Choroid plexus epithelial cell (primary cell): ENCODE measurements at regions not wholly inside any gene's neighbourhood (a gene's known extent, or its start where the extent isn't known, plus 50 kb on each side); places are given as distances from the start of the nearest gene placed in this dataset.

Source experiments
- DNase-seq: peaks from one replicate; pipeline ENCODE4 v3.0.0-alpha.2; 2010; ENCODE audit warnings: low read depth
- H3K4me3 ChIP-seq: 2 replicates; pipeline ENCODE4 v1.5.1; 2011; ENCODE audit warnings: low read depth, mild to moderate bottlenecking, control low read depth, low read length, moderate library complexity
- TF ChIP-seq, protein P1 (sequence below): conservative IDR thresholded peaks from 2 replicates; pipeline ENCODE4 v1.5.1; 2011; ENCODE audit warnings: low read depth, mild to moderate bottlenecking, control low read depth, inconsistent platforms, low read length, moderate library complexity

DNA sequence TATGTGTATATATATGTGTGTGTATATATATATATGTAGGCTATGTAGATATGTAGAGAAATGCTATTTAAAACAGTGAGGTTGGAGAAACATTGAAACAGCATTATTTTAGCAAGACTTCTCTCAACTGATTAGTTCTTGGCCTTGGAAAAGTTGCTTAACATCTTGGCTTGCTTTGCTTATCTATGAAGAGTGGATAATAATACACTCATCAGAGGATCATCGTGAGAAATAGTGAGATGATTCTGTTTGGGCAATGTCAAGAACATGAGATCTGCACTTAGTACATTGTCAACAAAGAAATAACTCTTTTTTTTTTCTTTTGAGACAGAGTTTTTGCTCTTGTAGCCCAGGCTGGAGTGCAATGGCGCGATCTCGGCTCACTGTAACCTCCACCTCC lies 128.3 kb downstream of the KLF5 start:
- H3K4me3 ChIP-seq, result no peak overlapping the region
- TF ChIP-seq, protein P1, sequence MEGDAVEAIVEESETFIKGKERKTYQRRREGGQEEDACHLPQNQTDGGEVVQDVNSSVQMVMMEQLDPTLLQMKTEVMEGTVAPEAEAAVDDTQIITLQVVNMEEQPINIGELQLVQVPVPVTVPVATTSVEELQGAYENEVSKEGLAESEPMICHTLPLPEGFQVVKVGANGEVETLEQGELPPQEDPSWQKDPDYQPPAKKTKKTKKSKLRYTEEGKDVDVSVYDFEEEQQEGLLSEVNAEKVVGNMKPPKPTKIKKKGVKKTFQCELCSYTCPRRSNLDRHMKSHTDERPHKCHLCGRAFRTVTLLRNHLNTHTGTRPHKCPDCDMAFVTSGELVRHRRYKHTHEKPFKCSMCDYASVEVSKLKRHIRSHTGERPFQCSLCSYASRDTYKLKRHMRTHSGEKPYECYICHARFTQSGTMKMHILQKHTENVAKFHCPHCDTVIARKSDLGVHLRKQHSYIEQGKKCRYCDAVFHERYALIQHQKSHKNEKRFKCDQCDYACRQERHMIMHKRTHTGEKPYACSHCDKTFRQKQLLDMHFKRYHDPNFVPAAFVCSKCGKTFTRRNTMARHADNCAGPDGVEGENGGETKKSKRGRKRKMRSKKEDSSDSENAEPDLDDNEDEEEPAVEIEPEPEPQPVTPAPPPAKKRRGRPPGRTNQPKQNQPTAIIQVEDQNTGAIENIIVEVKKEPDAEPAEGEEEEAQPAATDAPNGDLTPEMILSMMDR, result no peak
- DNase-seq, result no peak

DNA sequence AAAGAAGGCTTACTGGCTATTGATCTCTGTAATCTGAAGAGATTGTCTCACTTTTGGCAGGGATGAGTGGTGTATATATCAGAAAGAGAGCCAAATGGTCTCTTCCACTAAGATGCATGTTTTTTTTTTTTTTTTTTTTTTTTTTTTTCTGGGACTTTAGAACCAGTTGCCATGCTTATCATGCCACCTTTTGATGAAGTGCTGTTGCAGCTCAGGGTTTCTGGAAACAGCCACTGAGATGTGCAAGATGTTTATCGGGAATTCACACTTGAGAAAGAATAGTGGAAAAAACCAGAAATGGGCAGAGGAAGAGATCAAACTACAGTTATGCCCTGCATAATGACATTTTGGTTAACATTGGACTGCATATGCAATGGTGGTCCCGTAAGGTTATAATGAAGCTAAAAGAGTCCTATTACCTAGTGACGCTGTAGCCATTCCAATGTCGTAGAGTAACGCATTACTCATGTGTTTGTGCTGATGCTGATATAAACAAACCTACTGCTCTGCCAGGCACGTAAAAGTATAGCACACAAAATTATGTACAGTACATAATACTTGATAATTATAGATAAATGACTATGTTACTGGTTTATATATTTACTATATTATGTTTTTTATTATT lies 121.0 kb downstream of the KLF5 start:
- H3K4me3 ChIP-seq, result no peak overlapping the region
- TF ChIP-seq, protein P1, result no peak
- DNase-seq, result peak; percentile 48

DNA sequence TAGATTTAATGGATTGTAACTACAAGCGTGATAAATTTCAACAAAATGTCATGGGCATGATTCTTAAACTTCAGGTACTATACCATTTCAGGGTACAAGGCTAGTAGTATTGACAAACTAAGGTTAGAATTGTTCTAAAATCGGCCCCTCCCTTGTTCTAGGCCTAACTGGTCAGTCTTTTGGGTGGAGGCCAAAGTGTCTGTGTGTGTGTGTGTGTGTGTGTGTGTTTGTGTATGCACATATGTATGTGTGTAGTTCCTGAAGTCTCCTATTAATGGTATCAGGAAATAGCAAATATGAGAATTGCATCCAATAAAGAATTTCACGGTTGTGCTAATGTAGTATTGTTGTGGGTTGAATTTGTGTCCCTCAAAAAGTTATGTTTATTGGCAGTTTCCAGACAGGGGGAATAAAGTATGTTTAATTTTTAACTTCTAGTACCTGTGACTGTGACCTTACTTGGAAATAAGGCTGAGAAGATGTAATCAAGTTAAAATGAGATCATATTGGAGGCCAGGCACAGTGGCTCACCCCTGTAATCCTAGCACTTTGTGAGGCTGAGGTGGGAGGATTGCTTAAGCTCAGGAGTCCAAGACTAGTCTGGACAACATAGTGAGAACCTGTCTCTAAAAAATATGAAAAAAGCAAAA lies 119.2 kb downstream of the KLF5 start:
- TF ChIP-seq, protein P1, result no peak
- DNase-seq, result no peak
- no peak overlapping the region for H3K4me3 ChIP-seq

DNA sequence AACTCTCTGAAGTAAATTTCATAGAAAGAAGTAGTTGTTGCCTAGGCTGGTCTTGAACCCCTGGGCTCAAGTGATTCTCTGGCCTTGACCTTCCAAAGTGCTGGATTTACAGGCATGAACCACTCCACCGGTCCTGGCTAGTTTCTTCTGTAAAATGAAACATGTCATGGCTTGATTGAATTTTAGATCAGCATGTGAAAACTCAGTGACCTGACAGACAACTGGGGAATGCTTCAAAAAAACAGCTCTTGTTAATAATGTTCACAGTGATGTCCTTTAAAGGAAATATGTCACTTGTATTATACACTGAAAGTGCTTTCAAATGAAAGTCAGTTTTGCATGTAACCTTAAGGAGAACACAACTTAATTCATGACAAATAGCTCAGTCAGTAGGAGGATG lies 118.2 kb downstream of the KLF5 start:
- TF ChIP-seq, protein P1, result no peak
- DNase-seq, result no peak

DNA sequence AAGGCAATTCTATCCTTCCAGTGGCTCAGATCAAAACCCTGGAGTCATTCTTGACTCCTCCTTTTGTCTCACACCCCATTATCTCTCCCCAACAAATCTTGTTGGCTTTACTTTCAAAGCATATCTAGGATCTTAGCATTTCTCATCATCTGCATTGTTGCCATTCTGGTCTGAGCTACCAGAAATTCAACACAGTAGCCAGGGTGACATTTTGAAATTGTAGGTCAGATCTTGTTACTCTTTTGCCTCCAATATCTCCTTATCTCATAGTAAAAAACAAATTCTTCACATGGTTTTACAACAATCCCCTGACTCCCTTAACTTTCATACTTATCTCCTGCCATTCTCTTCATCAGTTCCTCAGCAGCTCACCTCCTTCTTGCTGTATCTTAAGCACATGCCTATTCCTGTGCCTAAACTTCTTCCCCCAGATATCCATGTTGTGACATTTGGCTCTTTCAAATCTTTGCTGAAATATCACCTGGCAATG lies 115.8 kb downstream of the KLF5 start:
- no peak overlapping the region for H3K4me3 ChIP-seq
- TF ChIP-seq, protein P1, result no peak
- DNase-seq, result no peak

More for the DNA sequence above, 118.2 kb downstream of the KLF5 start:
- no peak overlapping the region for H3K4me3 ChIP-seq

DNA sequence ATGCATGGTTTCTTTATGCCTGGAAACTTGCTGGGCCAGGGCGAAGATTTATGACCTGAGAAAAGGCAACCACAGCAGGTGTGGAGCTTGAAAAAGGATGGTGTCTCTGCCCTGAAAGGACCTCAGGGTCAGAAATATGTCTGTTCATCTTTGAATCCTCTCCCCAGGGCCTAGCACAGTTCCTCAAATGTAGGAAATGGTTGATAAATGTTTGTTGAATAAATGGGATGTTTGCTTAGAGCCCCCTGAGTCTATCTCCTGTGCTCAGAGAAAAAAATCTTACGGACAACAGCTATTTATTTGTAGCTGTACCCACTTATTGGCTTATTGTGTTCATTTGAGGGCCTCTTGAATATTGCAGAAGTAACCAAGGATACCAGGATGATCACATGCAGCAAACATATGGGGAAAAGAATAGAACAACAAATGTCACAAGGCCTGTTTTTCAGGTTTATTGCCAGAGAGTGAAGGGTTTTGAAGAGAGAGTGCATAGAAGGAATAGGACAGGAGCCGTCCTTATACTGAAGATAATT lies 114.5 kb downstream of the KLF5 start:
- H3K4me3 ChIP-seq, result no peak overlapping the region
- DNase-seq, result no peak
- TF ChIP-seq, protein P1, result no peak
